H1 (cell line): ENCODE measurements at regions not wholly inside any gene's neighbourhood (a gene's known extent, or its start where the extent isn't known, plus 50 kb on each side); places are given as distances from the start of the nearest gene placed in this dataset.

Source experiments
- FOSL1 ChIP-seq: IDR thresholded peaks from 2 replicates; pipeline ENCODE4 v1.6.1; 2011; ENCODE audit warnings: mild to moderate bottlenecking, low read depth, low read length, moderate library complexity; ENCODE audit not compliant: insufficient read depth
- GABPA ChIP-seq: IDR thresholded peaks from 2 replicates; pipeline ENCODE4 v1.6.1; 2011; ENCODE audit warnings: mild to moderate bottlenecking, low read length, moderate library complexity, borderline replicate concordance; ENCODE audit not compliant: insufficient read depth
- JUND ChIP-seq: IDR thresholded peaks from 2 replicates; pipeline ENCODE4 v1.6.1; 2011; ENCODE audit warnings: mild to moderate bottlenecking, improper control_type of control experiment, low read length
- KDM4A ChIP-seq: IDR thresholded peaks from one replicate; pipeline ENCODE4 v1.7.1; 2012; ENCODE audit warnings: low read depth, mild to moderate bottlenecking, moderate library complexity, low read length, inconsistent platforms; ENCODE audit not compliant: severe bottlenecking
- SIN3A ChIP-seq, 2 experiments: IDR thresholded peaks in 1 of 2; conservative IDR thresholded peaks in 1 of 2; 2 replicates each; pipeline ENCODE4 v1.6.1; 2011 to 2012; ENCODE audit warnings: low read length in 2 of 2, improper control_type of control experiment in 1 of 2, low read depth in 1 of 2, mild to moderate bottlenecking in 1 of 2
- TF ChIP-seq, protein P1 (sequence below): IDR thresholded peaks from 2 replicates; pipeline ENCODE4 v1.6.1; 2011; ENCODE audit warnings: low read length, improper control_type of control experiment

DNA sequence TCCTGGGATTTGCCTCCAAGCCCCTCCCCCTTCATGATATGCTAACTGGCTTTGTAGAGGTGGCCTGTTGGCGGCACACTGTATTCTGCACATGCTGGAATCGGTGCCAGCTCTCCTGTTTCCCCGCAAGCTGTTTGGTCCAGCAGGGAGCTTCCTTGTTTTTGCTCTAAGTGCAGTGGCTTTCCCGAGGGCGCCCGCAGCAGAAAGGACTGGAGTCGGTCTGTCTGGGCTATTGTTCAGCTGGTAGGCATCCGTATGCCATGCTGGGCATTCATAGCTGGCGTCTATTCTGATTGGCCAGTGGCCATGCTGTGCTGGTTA is 88.9 kb upstream of the MED13L start (continued):
- TF ChIP-seq GABPA (no peak), JUND (no peak), KDM4A (no peak), SIN3A (conservative IDR thresholded peaks at IDR 0.05 in 1 of 2, IDR thresholded peaks at IDR 0.05 in 1 of 2; ENCODE audit: low read depth in 1 of 2, low read length in 2 of 2) (no peak), FOSL1 (no peak)
- TF ChIP-seq, protein P1, sequence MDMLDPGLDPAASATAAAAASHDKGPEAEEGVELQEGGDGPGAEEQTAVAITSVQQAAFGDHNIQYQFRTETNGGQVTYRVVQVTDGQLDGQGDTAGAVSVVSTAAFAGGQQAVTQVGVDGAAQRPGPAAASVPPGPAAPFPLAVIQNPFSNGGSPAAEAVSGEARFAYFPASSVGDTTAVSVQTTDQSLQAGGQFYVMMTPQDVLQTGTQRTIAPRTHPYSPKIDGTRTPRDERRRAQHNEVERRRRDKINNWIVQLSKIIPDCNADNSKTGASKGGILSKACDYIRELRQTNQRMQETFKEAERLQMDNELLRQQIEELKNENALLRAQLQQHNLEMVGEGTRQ = no peak
